ENCODE measurements at regions not wholly inside any gene's neighbourhood (a gene's known extent, or its start where the extent isn't known, plus 50 kb on each side); places are given as distances from the start of the nearest gene placed in this dataset.
"Not testable (repeated sequence)": the region's sequence is repeated elsewhere in the genome, so short reads cannot be mapped to it uniquely, and the experiment has no call there.

GRCh38 chr18:52200406-52200805, 139.6 kb upstream of the DCC start:
- DNase-seq, result no peak

- no peak for DNase-seq
Observed at GRCh38 chr18:52200921-52201663, 138.9 kb upstream of the DCC start.

DNA sequence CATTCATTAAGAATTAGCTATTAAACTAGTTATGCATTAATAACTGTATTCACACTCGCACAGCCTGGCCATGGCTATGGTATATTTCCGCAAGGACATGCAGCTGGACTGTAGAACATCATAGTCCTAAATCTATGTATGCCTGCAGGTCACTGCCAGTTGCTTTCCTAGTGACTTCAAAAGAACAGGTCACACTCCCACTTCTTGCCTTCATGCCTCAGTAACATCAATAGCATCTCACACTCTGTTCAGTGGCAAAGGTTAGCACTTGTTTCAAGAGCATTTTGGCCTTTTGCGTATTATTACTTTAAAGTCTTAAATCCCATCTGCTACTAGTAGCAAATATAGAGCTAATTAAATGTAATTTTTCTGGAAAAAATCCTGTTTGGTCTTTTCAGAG, 131.4 kb upstream of the DCC start:
- no peak for DNase-seq

- DNase-seq, result no peak
Observed at GRCh38 chr18:52216109-52216508, 123.9 kb upstream of the DCC start.

DNA sequence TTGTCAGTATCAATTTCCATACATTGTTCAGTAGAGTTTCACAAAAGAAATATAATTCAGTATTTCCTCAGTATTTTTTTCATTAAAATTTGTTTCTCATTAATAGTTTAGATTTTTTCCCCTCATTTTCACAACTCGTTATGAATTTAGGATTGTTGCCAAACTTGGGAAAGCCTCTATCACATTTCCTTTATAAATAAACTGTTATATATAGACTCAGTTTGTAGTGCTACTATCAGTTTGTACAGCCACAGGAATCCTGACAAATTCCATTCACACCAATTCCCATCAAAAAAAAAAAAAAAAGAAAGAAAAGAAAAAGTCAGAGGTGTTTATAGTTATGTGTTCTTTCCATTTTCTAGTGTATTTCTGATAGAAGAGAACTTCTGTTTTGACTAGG, 123.3 kb upstream of the DCC start:
- no peak for DNase-seq

- DNase-seq, result no peak
Observed at GRCh38 chr18:52219102-52219501, 120.9 kb upstream of the DCC start.

GRCh38 chr18:52220062-52220591, 119.9 kb upstream of the DCC start:
- DNase-seq, result no peak

DNA sequence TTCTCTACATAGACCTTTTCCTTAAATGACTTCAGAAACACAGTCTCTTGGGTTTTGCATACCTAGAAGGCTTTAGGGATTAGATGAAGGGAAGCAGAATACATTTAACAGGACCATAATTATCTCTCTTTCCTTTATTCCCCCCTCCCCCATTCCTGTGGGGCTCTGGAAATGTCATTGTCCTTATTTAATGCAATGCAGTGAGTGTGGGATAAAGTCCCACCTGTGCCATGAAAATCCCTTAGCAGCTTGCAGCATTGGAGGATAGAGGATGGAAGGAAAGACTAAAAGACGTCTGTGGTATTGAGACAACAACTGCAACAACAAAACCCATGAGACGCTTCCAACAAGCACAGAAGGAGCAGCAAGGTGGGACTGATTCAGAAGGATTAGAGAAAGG, 117.8 kb upstream of the DCC start:
- no peak for DNase-seq

GRCh38 chr18:52227536-52227935, 112.5 kb upstream of the DCC start:
- DNase-seq, result no peak

DNA sequence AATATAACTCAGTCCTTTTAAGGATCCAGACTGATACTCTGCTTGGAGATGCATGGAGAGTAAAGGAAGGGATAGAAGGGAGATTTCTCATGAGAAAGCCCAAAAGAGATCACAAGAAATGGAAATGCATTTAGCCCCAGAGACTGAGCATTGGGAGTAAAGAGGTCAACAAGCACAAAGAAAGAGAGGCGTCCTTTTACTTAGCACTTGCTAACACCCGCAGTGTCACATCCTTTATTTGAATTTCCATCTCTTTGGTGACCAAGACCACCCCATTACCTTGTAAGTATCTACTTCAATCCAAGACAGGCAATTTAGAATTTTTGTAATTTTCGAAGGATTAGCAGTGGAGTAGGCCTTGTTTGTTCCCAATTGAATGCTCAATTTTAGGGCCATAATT, 111.8 kb upstream of the DCC start:
- DNase-seq, result no peak

- no peak for DNase-seq
Observed at GRCh38 chr18:52236131-52236530, 103.9 kb upstream of the DCC start.

DNA sequence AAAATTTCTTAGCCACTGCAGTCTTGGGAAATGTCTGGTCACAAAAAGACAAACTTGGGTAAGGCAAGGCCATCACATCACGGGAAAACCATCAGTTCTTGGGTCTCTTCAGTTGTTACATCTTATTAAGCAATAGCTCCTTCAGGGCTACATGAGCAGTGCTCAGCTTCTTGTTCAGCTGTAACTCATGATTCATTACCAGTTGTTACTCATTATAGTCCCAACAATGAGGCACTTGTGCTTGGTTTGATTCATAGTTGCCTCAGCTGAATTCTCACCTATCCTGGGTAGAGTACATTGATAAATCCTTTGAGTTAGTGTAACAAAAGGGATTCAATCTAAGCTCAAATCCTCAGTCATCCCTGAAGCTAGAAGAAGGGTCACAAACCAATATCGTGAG, 102.4 kb upstream of the DCC start:
- no peak for DNase-seq

GRCh38 chr18:52242711-52243110, 97.3 kb upstream of the DCC start:
- no peak for DNase-seq

DNA sequence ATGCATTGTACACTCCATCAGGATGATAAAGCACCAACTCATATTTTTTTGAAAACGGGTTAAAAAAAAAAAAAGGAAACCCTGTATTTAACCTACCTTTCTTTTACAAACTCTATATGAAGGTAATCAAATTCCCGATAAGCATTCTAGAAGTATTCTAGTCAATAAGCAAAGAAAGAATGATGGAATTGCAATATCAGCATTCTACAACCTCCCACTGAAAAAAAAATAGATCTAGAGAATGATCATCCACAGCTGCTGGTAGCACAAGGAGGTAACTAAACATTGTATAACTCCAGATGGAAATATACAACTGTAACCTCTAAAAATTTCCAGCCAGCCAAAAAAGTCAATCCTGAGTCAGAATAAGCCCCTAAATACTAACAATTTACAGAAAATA, 95.3 kb upstream of the DCC start:
- no peak for DNase-seq

GRCh38 chr18:52254367-52254766, 85.6 kb upstream of the DCC start:
- no peak for DNase-seq

- DNase-seq, result not testable (repeated sequence)
Observed at GRCh38 chr18:52257417-52257816, 82.6 kb upstream of the DCC start.

- no peak for DNase-seq
Observed at GRCh38 chr18:52275817-52276216, 64.2 kb upstream of the DCC start.

- no peak for DNase-seq
Observed at GRCh38 chr18:52277785-52278184, 62.2 kb upstream of the DCC start.

DNA sequence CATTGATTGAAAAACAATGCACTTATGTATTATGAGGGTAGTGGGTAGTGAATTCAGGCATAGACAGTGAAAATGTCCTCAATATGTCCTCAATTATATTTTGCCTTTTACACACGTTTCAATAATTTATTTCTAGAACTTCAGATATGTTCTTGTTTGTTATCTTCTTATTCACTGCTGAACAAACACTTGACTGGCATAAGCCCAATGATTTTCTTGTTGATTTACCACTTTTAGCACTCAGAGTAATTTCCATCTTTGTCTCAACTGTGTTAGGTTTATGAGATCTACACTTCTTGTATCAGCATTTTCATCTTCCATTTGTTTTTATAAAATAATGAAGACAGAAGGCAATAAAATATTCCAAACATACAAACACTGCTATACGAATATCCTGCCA, 61.8 kb upstream of the DCC start:
- DNase-seq, result no peak

DNA sequence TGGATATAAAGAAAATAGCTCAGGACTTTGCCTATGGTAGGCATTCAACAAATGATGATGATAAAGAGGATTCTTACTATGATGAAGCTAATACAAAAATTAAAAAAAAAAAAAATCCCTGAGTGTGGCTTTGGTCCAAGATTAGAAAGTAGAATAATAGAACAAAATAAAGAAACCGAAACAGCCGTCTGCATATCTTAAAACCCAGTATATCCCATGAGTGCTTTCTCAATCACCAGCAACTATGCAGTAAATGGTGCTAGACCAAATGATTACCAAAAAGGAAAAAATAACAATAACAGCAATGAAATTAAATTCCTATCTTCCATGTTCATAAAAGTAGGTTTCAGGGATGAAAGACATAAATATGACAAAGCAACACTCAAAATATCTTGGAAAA, 59.3 kb upstream of the DCC start:
- DNase-seq, result no peak

- no peak for DNase-seq
Observed at GRCh38 chr18:52283927-52284326, 56.1 kb upstream of the DCC start.

- no peak for DNase-seq
Observed at GRCh38 chr18:52286675-52287074, 53.3 kb upstream of the DCC start.

DNA sequence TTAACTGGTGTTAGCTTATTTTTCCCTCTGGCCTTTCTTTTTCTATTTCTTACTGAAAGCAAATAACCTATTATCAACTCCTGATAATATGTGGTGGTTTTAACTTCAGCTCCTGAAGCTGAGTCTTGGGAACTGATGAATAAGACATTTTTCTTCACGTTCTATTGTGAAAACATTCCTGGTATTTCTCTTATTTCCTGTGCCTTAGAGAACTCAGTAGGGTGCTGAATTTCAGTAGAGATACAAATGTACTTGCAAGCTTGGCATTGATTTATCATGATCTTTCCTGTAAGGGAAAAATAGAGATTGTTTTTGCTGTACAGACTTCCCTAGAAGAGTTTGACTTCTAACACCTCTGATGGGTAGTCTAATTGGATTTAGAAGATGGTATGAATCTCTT, 52.8 kb upstream of the DCC start:
- no peak for DNase-seq

DNA sequence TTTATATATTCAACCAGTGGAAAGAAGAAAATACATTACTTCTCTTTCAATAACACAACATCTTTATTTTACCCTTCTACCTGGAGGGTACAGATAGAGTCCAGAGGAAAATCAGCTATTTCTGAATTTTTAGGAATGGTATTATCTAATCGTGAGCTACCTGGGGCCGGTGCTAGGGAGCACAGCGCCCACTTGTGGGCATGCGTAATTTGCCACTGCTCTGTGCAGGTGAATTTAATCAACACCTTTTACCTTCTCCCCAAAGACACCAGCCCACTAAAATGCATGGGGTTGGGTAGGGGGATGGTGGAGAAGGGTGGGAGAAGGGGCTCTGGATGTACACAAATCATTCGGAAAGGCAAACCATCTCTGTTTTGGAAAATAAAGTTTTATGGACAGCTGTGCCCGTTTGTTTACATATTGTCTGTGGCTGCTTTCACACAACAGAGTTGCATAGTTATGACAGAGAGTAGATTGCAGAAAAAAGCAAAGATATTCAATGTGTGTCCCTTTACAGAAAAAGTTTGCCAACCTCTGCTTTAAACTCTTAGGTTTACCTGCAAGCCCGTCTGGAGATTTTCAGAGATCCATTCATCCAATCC, 51.5 kb upstream of the DCC start:
- no peak for DNase-seq

All from muscle of arm (tissue), 1 donor.